ENCODE measurements at regions not wholly inside any gene's neighbourhood (a gene's known extent, or its start where the extent isn't known, plus 50 kb on each side); places are given as distances from the start of the nearest gene placed in this dataset.
"Not testable (repeated sequence)": the region's sequence is repeated elsewhere in the genome, so short reads cannot be mapped to it uniquely, and the experiment has no call there.

DNA sequence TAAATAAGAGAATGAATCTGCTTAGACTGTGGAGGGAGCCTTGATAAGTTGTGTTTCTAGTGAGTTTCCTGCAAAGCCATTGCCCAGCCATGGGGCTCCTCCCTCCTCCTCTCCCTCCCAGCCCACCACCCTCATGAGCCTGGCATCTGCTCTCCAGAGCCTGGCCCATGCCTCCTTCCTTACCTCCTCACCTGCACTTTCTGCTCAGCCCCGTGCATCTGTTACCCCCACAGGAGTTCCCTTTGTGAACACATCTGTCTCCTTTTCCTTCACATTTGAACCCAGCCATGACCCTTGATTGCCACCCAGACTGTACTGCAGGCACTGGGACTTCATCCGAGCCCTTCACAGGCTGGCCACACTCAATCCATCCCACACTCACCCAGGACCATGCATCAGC lies 395.6 kb downstream of the IRX2 start:
- no peaks in the 10 kb centered on the region for H3K4me1 ChIP-seq (ENCODE audit: low read depth, poor library complexity, severe bottlenecking)
- H3K36me3 ChIP-seq (ENCODE audit: insufficient read depth) = no peaks in the 10 kb centered on the region
- H3K27ac ChIP-seq = no peak overlapping the region
- no peak overlapping the region for H3K4me2 ChIP-seq
- H4K20me1 ChIP-seq (ENCODE audit: insufficient read depth) = no peaks in the 10 kb centered on the region
- no peaks in the 10 kb centered on the region for H3K27me3 ChIP-seq (ENCODE audit: insufficient read depth, low read depth)
- TF ChIP-seq, protein P1, sequence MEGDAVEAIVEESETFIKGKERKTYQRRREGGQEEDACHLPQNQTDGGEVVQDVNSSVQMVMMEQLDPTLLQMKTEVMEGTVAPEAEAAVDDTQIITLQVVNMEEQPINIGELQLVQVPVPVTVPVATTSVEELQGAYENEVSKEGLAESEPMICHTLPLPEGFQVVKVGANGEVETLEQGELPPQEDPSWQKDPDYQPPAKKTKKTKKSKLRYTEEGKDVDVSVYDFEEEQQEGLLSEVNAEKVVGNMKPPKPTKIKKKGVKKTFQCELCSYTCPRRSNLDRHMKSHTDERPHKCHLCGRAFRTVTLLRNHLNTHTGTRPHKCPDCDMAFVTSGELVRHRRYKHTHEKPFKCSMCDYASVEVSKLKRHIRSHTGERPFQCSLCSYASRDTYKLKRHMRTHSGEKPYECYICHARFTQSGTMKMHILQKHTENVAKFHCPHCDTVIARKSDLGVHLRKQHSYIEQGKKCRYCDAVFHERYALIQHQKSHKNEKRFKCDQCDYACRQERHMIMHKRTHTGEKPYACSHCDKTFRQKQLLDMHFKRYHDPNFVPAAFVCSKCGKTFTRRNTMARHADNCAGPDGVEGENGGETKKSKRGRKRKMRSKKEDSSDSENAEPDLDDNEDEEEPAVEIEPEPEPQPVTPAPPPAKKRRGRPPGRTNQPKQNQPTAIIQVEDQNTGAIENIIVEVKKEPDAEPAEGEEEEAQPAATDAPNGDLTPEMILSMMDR (conservative IDR thresholded peaks at IDR 0.05; ENCODE audit: low read depth, low read length) = no peak
- no peaks in the 10 kb centered on the region for H3K79me2 ChIP-seq (ENCODE audit: insufficient read depth, low read depth)
- no peak overlapping the region for H3K9ac ChIP-seq
- H3K4me3 ChIP-seq (IDR thresholded peaks at IDR 0.05; ENCODE audit: insufficient read depth, low read depth, low read length) = no peak overlapping the region
- H2AFZ ChIP-seq (ENCODE audit: low read depth) = no peak overlapping the region

DNA sequence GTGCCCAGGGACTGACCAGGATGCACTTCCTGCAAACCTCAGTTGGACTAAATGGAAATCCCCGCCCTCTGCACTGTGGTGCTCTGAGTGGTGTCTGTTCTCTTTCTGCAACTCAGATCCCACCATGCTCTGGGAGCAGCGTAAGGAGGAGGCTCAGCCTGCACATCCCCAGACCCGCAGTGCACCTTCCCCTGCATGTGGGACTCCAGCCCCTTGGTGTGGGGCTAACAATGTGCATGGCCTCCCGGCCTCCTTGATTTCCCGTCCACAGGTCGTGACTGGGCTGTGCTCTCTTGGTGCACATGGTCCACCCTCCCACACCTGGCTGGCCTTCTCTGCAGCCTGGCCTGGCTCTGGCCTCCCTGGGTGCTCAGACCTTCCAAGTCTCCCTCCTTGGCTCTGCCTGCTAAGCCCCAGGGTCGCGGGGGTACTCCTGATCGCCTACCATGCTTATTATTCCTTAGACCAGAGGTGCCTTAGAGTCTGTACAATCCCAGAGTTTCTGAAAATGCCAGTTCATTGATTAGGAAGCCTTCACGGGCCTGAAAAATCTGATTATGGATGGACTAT lies 397.5 kb downstream of the IRX2 start:
- Histone ChIP-seq H3K27me3 (ENCODE audit: insufficient read depth, low read depth) (no peaks in the 10 kb centered on the region), H3K9ac (no peak overlapping the region), H2AFZ (ENCODE audit: low read depth) (no peak overlapping the region), H3K27ac (no peak overlapping the region), H3K79me2 (ENCODE audit: insufficient read depth, low read depth) (no peaks in the 10 kb centered on the region), H3K4me2 (no peak overlapping the region), H3K36me3 (ENCODE audit: insufficient read depth) (no peaks in the 10 kb centered on the region), H3K4me3 (IDR thresholded peaks at IDR 0.05; ENCODE audit: insufficient read depth, low read depth, low read length) (no peak overlapping the region), H3K4me1 (ENCODE audit: low read depth, poor library complexity, severe bottlenecking) (no peaks in the 10 kb centered on the region), H4K20me1 (ENCODE audit: insufficient read depth) (no peaks in the 10 kb centered on the region)
- TF ChIP-seq, protein P1 (conservative IDR thresholded peaks at IDR 0.05; ENCODE audit: low read depth, low read length) = no peak

DNA sequence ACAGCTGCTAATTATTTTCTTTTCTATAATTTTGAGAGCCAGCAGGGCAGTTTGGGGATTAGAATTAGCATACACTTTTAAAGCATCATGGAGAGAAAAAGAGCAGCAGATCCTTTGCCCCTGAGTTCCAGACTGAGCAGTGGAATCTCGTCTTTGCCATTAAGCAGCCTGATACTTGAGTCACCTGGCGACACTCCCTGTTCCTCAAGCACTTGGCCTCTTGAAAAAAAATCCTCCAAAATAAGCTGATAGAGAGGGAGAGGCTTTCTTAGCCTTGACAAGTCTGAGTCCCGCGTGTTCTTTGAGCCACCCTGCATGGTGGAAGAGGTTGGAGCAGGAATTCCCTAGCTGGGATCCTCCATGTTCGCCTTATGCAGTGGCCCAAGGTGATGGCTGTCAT lies 398.3 kb downstream of the IRX2 start:
- H3K79me2 ChIP-seq (ENCODE audit: insufficient read depth, low read depth) = no peaks in the 10 kb centered on the region
- TF ChIP-seq, protein P1 (conservative IDR thresholded peaks at IDR 0.05; ENCODE audit: low read depth, low read length) = no peak
- H3K9ac ChIP-seq = no peak overlapping the region
- H3K4me3 ChIP-seq (IDR thresholded peaks at IDR 0.05; ENCODE audit: insufficient read depth, low read depth, low read length) = no peak overlapping the region
- no peaks in the 10 kb centered on the region for H3K27me3 ChIP-seq (ENCODE audit: insufficient read depth, low read depth)
- H3K36me3 ChIP-seq (ENCODE audit: insufficient read depth) = no peaks in the 10 kb centered on the region
- H3K27ac ChIP-seq = no peak overlapping the region
- no peak overlapping the region for H2AFZ ChIP-seq (ENCODE audit: low read depth)
- H4K20me1 ChIP-seq (ENCODE audit: insufficient read depth) = no peaks in the 10 kb centered on the region
- H3K4me2 ChIP-seq = no peak overlapping the region
- H3K4me1 ChIP-seq (ENCODE audit: low read depth, poor library complexity, severe bottlenecking) = no peaks in the 10 kb centered on the region

DNA sequence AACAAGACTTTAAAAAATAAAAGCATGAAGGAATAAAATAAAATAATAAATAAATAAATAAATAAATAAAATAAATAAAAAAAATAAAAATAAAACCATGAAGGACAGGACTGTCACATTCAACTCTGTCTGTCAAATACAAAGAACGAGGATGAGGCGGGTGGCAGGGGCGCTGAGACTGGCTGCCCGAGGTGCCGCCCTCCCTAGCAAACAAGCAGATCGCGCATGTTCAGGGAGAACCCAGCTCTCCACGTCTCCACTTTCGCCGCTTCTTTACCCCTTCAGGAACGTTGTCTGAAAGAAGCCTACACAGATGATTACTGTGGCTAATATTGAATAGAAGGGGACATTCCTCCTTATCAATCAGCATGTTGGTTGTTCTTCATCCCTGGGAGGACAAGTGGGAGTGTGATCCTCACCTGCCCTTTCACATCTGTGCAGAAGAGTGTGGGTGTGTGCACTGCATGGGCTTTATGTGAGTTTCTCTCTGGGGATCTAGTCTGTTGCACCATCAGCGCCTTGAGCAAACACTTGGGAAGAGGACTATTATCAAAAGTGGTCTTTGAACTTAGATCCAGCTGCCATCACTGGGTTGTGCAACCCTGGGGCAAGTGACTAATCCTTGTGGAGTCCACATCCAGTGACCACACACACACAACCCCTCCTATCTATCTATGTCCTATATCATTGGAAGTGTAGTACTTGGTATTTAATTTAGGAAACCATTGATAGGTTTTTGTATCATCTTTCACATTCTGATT lies 399.2 kb downstream of the IRX2 start:
- H3K4me2 ChIP-seq = no peak overlapping the region
- H3K27me3 ChIP-seq (ENCODE audit: insufficient read depth, low read depth) = no peaks in the 10 kb centered on the region
- no peaks in the 10 kb centered on the region for H3K4me1 ChIP-seq (ENCODE audit: low read depth, poor library complexity, severe bottlenecking)
- TF ChIP-seq, protein P1 (conservative IDR thresholded peaks at IDR 0.05; ENCODE audit: low read depth, low read length) = no peak
- no peak overlapping the region for H3K9ac ChIP-seq
- no peaks in the 10 kb centered on the region for H3K36me3 ChIP-seq (ENCODE audit: insufficient read depth)
- H4K20me1 ChIP-seq (ENCODE audit: insufficient read depth) = no peaks in the 10 kb centered on the region
- no peak overlapping the region for H2AFZ ChIP-seq (ENCODE audit: low read depth)
- no peak overlapping the region for H3K27ac ChIP-seq
- H3K79me2 ChIP-seq (ENCODE audit: insufficient read depth, low read depth) = no peaks in the 10 kb centered on the region
- H3K4me3 ChIP-seq (IDR thresholded peaks at IDR 0.05; ENCODE audit: insufficient read depth, low read depth, low read length) = no peak overlapping the region

GRCh38 chr5:2349768-2350167 lies 401.7 kb downstream of the IRX2 start:
- not testable (repeated sequence) for H3K4me3 ChIP-seq (IDR thresholded peaks at IDR 0.05; ENCODE audit: insufficient read depth, low read depth, low read length); H2AFZ ChIP-seq (ENCODE audit: low read depth); H3K36me3 ChIP-seq (ENCODE audit: insufficient read depth); H3K4me1 ChIP-seq (ENCODE audit: low read depth, poor library complexity, severe bottlenecking); H3K79me2 ChIP-seq (ENCODE audit: insufficient read depth, low read depth); H3K4me2 ChIP-seq; H3K27me3 ChIP-seq (ENCODE audit: insufficient read depth, low read depth); H3K27ac ChIP-seq; H3K9ac ChIP-seq; H4K20me1 ChIP-seq (ENCODE audit: insufficient read depth)

All from KMS-11 (cell line).